ENCODE measurements at regions not wholly inside any gene's neighbourhood (a gene's known extent, or its start where the extent isn't known, plus 50 kb on each side); places are given as distances from the start of the nearest gene placed in this dataset.
"Not testable (repeated sequence)": the region's sequence is repeated elsewhere in the genome, so short reads cannot be mapped to it uniquely, and the experiment has no call there.

- no peak for DNase-seq (ENCODE audit: low read depth in 2 of 2)
Measured at GRCh38 chr6:164072240-164072666, 657.7 kb downstream of the QKI start.

DNA sequence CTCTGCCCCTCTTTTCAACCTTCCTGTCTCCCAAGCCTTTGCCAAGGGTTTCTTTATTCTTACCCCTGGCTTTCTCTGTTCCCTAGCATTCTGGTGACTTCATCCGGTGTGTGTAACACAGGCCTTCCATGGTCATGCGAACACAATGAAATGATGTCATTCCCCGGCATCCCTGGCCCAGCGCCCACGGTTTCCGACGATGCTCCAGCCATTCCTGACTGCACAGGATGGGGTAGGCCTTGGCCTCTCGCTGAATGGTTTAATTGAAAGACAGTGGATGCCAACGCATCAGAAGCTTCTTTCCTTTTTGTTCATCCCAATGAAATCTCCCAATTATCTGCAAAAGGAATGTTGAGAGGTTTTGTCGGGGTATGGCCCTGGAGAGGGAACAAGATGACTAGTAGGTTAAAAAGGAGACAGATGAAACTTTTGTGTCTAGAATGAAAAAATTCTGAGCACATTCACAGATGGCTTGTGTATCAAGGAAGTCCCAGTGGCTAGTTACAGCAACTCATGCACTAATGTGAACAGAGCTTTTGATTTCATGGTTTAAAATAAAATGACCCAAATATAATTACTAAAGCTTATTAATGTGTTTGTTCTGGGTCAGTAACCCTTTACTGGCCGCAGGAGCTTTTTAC lies 655.0 kb downstream of the QKI start:
- DNase-seq (ENCODE audit: low read depth in 2 of 2): no peak

GRCh38 chr6:164068527-164068926 lies 654.0 kb downstream of the QKI start:
- no peak for DNase-seq (ENCODE audit: low read depth in 2 of 2)

- DNase-seq (ENCODE audit: low read depth in 2 of 2): no peak
Measured at GRCh38 chr6:164066766-164067165, 652.2 kb downstream of the QKI start.

- DNase-seq (ENCODE audit: low read depth in 2 of 2): no peak
Measured at GRCh38 chr6:164066335-164066734, 651.8 kb downstream of the QKI start.

GRCh38 chr6:164063346-164063745 lies 648.8 kb downstream of the QKI start:
- no peak for DNase-seq (ENCODE audit: low read depth in 2 of 2)

- no peak for DNase-seq (ENCODE audit: low read depth in 2 of 2)
Measured at GRCh38 chr6:164062872-164063271, 648.4 kb downstream of the QKI start.

- DNase-seq (ENCODE audit: low read depth in 2 of 2): no peak
Measured at GRCh38 chr6:164057876-164058275, 643.4 kb downstream of the QKI start.

GRCh38 chr6:164051427-164051826 lies 636.9 kb downstream of the QKI start:
- DNase-seq (ENCODE audit: low read depth in 2 of 2): no peak

- no peak for DNase-seq (ENCODE audit: low read depth in 2 of 2)
Measured at GRCh38 chr6:164049517-164049988, 635.0 kb downstream of the QKI start.

GRCh38 chr6:164048840-164049516 lies 634.5 kb downstream of the QKI start:
- no peak for DNase-seq (ENCODE audit: low read depth in 2 of 2)

- no peak for DNase-seq (ENCODE audit: low read depth in 2 of 2)
Measured at GRCh38 chr6:164045082-164045481, 630.6 kb downstream of the QKI start.

GRCh38 chr6:164043656-164044055 lies 629.1 kb downstream of the QKI start:
- DNase-seq (ENCODE audit: low read depth in 2 of 2): not testable (repeated sequence)

DNA sequence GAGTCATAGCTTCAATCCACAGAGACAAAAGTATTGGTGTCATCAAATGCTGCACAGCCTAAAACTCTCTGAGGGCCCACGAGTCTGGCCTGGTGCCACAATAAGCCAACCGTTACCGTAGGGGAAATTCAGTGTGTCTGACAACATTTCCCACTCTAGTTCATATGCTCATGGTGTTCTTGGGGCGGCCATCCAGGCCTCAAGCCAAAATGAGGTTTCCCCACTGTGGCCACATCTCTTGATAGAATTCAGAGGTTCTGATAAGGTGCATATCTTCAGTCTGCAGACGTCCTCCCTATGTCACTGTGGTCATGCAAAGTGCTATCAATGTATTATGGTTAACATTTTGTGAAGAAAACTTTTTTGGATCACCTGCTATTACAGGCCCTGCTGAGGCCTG lies 627.7 kb downstream of the QKI start:
- no peak for DNase-seq (ENCODE audit: low read depth in 2 of 2)

GRCh38 chr6:164040994-164041393 lies 626.5 kb downstream of the QKI start:
- DNase-seq (ENCODE audit: low read depth in 2 of 2): no peak

DNA sequence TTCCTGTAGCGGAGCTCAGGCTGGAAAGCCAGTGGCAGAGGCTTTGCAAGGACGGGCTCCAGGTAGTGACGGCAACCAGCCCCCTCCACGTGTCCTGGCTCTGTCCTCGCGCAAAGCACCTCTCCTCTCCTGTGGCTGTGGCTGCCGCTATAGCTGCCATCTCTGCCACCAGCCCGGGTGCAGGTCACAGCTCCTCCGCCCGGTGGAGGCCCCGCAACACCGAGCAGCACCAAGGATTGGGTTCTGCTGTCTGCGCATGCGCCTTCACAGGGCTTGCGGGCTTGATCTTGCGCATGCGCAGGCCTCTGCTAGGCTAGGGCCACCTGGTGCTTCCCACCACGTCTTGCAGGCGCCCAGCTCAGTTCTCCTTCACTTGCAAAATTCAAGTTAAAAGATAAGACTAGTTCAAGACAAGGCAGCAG lies 625.4 kb downstream of the QKI start:
- DNase-seq (ENCODE audit: low read depth in 2 of 2): peak; percentile 4 to 25

DNA sequence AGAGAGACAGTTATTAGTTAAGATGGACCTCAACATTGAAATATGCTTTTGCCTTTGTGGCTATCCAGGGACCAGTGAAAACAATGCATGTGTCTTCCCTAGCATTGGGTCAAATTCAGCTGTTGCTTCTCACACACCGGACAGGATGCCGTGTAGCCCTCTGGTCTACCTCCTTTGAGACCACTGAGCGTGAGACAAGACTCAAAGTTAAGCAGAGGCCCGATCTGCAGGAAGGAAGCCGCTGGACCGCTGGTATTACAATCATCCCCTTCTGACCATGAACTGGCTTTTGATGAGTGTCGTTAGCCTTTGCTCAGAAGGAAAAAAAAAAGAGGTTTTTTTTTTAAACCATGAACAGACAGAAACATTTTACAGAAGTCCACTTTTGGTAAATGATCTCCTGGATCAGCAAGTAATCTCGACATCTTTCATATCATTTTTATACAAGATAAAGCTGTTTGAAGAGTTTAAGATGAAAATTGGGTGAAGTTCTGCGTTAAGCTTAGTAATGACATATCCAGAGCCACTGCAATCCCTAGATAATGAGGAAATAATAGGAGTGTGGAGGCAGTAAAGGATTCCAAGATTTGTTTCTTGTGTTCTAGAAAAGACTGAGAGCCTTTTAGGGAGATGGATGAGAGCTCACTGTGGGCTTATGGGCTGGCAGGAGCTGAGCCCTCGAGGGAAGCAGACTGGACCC lies 622.8 kb downstream of the QKI start:
- no peak for DNase-seq (ENCODE audit: low read depth in 2 of 2)

- no peak for DNase-seq (ENCODE audit: low read depth in 2 of 2)
Measured at GRCh38 chr6:164035900-164036485, 621.5 kb downstream of the QKI start.

DNA sequence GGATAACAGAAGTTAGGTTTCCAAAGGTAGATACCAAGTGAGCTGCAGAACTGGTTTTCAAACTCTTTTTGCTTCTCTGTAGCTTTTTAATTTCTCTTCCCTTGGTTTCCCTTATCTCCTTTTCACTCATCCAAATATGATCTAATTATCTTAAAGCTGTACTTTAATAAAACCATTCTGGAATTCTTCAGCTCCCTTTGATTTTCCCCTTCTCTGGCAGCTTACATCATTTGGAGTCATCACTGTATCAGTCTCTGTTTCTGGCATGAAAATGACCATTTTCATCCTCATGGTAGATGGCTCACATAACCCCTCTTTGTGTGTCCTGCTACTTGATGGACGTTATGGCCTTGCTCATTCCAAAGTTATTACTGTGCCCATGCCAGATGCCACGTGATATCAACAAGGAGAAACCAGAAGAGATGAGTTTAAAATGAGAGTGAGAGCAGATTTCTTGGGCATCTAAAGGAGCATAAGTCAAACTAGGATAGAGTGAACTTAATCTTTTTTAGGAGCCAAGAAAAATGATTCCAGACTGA lies 620.2 kb downstream of the QKI start:
- DNase-seq (ENCODE audit: low read depth in 2 of 2): no peak

DNA sequence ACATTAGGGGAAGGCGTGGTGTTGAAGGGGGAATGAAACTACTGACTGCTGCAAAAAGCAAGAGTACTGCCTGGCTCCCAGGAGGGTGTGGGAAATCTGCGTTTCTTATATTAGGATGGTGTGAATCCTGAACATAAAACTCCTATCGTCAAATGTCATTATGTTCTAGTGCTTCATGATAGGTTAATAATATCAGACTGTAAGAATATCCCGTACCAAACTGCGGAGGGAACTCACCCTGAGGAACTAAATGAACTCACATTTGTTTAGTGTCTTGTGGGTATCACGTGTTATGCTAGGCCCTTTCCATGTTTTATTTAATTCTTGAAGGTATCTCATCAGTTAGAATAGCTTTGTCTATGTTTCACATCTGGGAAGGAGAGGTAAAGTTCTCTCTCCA lies 610.7 kb downstream of the QKI start:
- DNase-seq (ENCODE audit: low read depth in 2 of 2): no peak

DNA sequence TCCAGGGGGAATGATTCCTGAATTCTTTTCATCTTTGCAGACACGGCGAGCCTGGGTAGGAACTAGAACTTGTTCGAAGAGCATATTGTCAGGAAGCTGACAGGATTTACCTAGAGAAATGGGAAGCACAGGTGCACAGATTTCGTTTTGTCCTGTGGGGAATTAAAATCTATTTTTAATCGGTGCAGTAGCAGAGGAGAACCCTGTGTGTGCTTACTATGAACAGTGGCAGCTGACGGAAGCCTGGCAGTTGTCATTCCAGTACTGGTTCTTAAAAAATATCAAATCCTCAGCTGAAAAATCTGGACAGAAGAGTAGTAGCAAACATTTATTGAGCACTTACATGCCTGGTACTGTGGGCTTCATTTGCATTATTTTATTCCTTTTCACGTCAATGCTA lies 609.0 kb downstream of the QKI start:
- no peak for DNase-seq (ENCODE audit: low read depth in 2 of 2)

DNA sequence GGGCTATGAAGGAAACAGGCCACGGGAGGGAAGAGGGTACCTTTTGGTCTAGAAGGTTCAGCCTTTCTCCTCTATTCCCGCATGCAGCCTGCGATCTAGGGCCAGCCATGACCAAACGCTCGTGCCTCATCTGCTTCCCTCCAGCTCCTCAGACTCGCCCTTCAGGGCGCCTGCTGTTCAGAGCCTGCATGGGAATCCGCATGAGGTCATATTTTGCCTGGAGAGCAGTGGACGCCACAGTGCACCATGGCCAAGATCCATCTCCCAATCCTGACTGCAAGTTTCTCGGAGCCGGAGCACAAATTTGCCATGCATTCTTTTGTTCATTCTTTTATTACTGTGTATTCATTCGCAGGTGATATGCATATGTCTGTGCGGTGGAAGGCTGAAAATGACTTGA lies 608.1 kb downstream of the QKI start:
- no peak for DNase-seq (ENCODE audit: low read depth in 2 of 2)
